ENCODE measurements at regions not wholly inside any gene's neighbourhood (a gene's known extent, or its start where the extent isn't known, plus 50 kb on each side); places are given as distances from the start of the nearest gene placed in this dataset.

- DNase-seq (ENCODE audit: low read depth): no peak
Measured at GRCh38 chr3:22990291-22991200, 212.6 kb upstream of the UBE2E2 start.

- DNase-seq (ENCODE audit: low read depth): no peak
Measured at GRCh38 chr3:22994781-22995180, 208.3 kb upstream of the UBE2E2 start.

- peak; percentile 57 for DNase-seq (ENCODE audit: low read depth)
Measured at GRCh38 chr3:22996920-22997571, 206.1 kb upstream of the UBE2E2 start.

- DNase-seq (ENCODE audit: low read depth): no peak
Measured at GRCh38 chr3:23000371-23000770, 202.8 kb upstream of the UBE2E2 start.

GRCh38 chr3:23002151-23002550 lies 201.0 kb upstream of the UBE2E2 start:
- peak; percentile 27 for DNase-seq (ENCODE audit: low read depth)

- DNase-seq (ENCODE audit: low read depth): no peak
Measured at GRCh38 chr3:23002836-23003732, 200.0 kb upstream of the UBE2E2 start.

- DNase-seq (ENCODE audit: low read depth): no peak
Measured at GRCh38 chr3:23003733-23004046, 199.4 kb upstream of the UBE2E2 start.

GRCh38 chr3:23004971-23005370 lies 198.2 kb upstream of the UBE2E2 start:
- DNase-seq (ENCODE audit: low read depth): peak; percentile 97

- DNase-seq (ENCODE audit: low read depth): peak; percentile 53
Measured at GRCh38 chr3:23017801-23018200, 185.3 kb upstream of the UBE2E2 start.

- no peak for DNase-seq (ENCODE audit: low read depth)
Measured at GRCh38 chr3:23019596-23020300, 183.4 kb upstream of the UBE2E2 start.

GRCh38 chr3:23028294-23028693 lies 174.8 kb upstream of the UBE2E2 start:
- DNase-seq (ENCODE audit: low read depth): no peak

- no peak for DNase-seq (ENCODE audit: low read depth)
Measured at GRCh38 chr3:23029001-23029400, 174.1 kb upstream of the UBE2E2 start.

- no peak for DNase-seq (ENCODE audit: low read depth)
Measured at GRCh38 chr3:23035927-23036640, 167.0 kb upstream of the UBE2E2 start.

- DNase-seq (ENCODE audit: low read depth): no peak
Measured at GRCh38 chr3:23036728-23037127, 166.4 kb upstream of the UBE2E2 start.

GRCh38 chr3:23038471-23038870 lies 164.7 kb upstream of the UBE2E2 start:
- no peak for DNase-seq (ENCODE audit: low read depth)

GRCh38 chr3:23041918-23042696 lies 161.0 kb upstream of the UBE2E2 start:
- no peak for DNase-seq (ENCODE audit: low read depth)

GRCh38 chr3:23044463-23044862 lies 158.7 kb upstream of the UBE2E2 start:
- no peak for DNase-seq (ENCODE audit: low read depth)

GRCh38 chr3:23046536-23046935 lies 156.6 kb upstream of the UBE2E2 start:
- DNase-seq (ENCODE audit: low read depth): no peak

GRCh38 chr3:23051240-23052140 lies 151.6 kb upstream of the UBE2E2 start:
- DNase-seq (ENCODE audit: low read depth): peak; percentile 40
